Gastrocnemius medialis (tissue), 4 donors: ENCODE measurements at regions not wholly inside any gene's neighbourhood (a gene's known extent, or its start where the extent isn't known, plus 50 kb on each side); places are given as distances from the start of the nearest gene placed in this dataset.

Experiments used
- CTCF ChIP-seq, 5 experiments: fragments of 450-650 bp in 3 of 5; fragments of 200-600 bp in 2 of 5; sonication (generic) in 2 of 5; IDR thresholded peaks in 4 of 5; conservative IDR thresholded peaks in 1 of 5; 1 replicate in 4 of 5; 2 replicates in 1 of 5; pipeline ENCODE4 v1.5.1; 2016 to 2019; ENCODE audit warnings: antibody characterized with exemption in 5 of 5, mild to moderate bottlenecking in 3 of 5, moderate library complexity in 3 of 5
- POLR2A ChIP-seq, 2 donors: fragments of 450-650 bp; IDR thresholded peaks; one replicate each; pipeline ENCODE4 v1.6.1; 2017; ENCODE audit warnings: antibody characterized with exemption in 2 of 2, mild to moderate bottlenecking in 2 of 2, moderate library complexity in 2 of 2

- TF ChIP-seq CTCF (IDR thresholded peaks at IDR 0.05 in 4 of 5, conservative IDR thresholded peaks at IDR 0.05 in 1 of 5): no peak
- no peak for TF ChIP-seq POLR2A (IDR thresholded peaks at IDR 0.05)
Observed at GRCh38 chr7:8823486-8823885, 390.1 kb downstream of the NXPH1 start.
